GM12874 (cell line): ENCODE measurements at regions not wholly inside any gene's neighbourhood (a gene's known extent, or its start where the extent isn't known, plus 50 kb on each side); places are given as distances from the start of the nearest gene placed in this dataset.

Experiments used
- TF ChIP-seq, protein P1 (sequence below): IDR thresholded peaks from 2 replicates; pipeline ENCODE4 v1.5.1; 2011; ENCODE audit warnings: low read depth, mild to moderate bottlenecking, control low read depth, low read length, moderate library complexity; ENCODE audit not compliant: insufficient read depth

- TF ChIP-seq, protein P1, sequence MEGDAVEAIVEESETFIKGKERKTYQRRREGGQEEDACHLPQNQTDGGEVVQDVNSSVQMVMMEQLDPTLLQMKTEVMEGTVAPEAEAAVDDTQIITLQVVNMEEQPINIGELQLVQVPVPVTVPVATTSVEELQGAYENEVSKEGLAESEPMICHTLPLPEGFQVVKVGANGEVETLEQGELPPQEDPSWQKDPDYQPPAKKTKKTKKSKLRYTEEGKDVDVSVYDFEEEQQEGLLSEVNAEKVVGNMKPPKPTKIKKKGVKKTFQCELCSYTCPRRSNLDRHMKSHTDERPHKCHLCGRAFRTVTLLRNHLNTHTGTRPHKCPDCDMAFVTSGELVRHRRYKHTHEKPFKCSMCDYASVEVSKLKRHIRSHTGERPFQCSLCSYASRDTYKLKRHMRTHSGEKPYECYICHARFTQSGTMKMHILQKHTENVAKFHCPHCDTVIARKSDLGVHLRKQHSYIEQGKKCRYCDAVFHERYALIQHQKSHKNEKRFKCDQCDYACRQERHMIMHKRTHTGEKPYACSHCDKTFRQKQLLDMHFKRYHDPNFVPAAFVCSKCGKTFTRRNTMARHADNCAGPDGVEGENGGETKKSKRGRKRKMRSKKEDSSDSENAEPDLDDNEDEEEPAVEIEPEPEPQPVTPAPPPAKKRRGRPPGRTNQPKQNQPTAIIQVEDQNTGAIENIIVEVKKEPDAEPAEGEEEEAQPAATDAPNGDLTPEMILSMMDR, result no peak
Measured at GRCh38 chr22:49141761-49142160, 685.9 kb downstream of the BRD1 start.

GRCh38 chr22:49140911-49141665 lies 686.6 kb downstream of the BRD1 start:
- TF ChIP-seq, protein P1, result no peak

DNA sequence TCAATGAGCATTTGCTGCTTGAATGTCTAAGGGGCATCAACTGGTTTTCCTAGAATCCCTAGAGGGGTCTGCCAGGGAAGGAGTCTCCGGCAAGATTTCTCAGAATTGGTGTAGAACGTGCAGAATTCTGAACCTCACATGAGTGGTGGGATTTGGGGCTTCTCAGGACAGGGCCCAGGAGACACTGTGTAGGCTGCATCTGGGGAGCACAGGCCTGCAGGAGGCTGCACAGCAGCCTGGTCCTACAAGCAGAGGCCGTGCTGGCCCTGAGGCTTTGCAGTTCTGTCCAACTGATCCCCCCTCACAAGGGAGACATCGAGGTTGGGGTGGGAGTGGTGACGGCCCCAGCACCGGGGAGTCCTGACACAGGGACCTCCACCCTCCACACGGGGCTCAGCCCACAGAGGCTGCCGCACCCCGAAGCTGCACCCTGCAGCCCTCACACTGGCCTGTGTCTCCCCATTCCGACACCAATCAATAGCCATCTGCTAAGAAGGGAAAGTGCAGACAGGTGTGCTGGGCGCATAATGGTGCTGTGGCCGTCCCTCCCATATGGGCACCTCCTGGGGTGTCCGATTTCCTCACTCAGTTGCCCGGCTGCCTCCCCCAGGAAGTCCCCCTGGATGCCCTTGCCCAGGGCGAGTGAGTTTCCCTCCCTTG lies 688.1 kb downstream of the BRD1 start:
- TF ChIP-seq, protein P1, result no peak

- TF ChIP-seq, protein P1, result no peak
Measured at GRCh38 chr22:49138250-49138790, 689.4 kb downstream of the BRD1 start.

- TF ChIP-seq, protein P1, result no peak
Measured at GRCh38 chr22:49137206-49137840, 690.4 kb downstream of the BRD1 start.

GRCh38 chr22:49136816-49137180 lies 690.9 kb downstream of the BRD1 start:
- TF ChIP-seq, protein P1, result no peak

- TF ChIP-seq, protein P1, result no peak
Measured at GRCh38 chr22:49136041-49136815, 691.4 kb downstream of the BRD1 start.
